ENCODE measurements at regions not wholly inside any gene's neighbourhood (a gene's known extent, or its start where the extent isn't known, plus 50 kb on each side); places are given as distances from the start of the nearest gene placed in this dataset.

DNA sequence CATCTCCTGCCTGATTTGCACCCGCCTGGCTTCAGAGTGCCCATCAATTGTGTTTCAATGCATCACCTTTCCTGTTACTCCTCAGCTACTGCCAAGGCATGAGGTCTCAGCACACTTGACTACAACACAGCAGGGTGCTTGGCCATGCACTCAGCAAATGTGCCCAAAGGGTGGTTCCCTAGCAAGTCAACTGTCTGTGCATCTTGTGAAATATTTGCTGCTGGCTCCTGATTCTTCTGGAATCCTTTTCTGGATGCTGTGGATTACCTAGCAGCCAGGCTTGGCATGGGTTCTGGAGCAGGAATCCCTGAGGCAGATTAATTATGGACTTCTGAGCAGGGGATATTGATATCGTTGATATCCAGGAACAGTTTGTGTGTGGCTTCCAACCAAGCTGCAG, 662.6 kb upstream of the MGMT start:
- H3K27ac ChIP-seq (ENCODE audit: low read length) = no peak overlapping the region
- no peaks in the 10 kb centered on the region for H3K9me2 ChIP-seq (ENCODE audit: insufficient read depth, low read length)
- no peaks in the 10 kb centered on the region for H3F3A ChIP-seq (ENCODE audit: insufficient read depth, low read length, poor library complexity, severe bottlenecking)
- TF ChIP-seq EZH2 (IDR thresholded peaks at IDR 0.05; ENCODE audit: borderline replicate concordance, insufficient read depth, low read length, poor library complexity, severe bottlenecking) (no peak), EP300 (conservative IDR thresholded peaks at IDR 0.05; ENCODE audit: poor library complexity, severe bottlenecking) (no peak)
- no peaks in the 10 kb centered on the region for H3K79me2 ChIP-seq (replicated peaks; ENCODE audit: insufficient read depth, low read length)
- no peak overlapping the region for H2AFZ ChIP-seq (ENCODE audit: low read depth, low read length)
- H3K27me3 ChIP-seq (ENCODE audit: insufficient read depth, low read depth, low read length) = no peaks in the 10 kb centered on the region
- H3K4me2 ChIP-seq (ENCODE audit: low read length) = no peak overlapping the region
- H3K36me3 ChIP-seq (ENCODE audit: insufficient read depth, low read length) = no peaks in the 10 kb centered on the region
- no peak overlapping the region for H3K9ac ChIP-seq (ENCODE audit: low read length)
- H3K4me3 ChIP-seq (ENCODE audit: low read length) = no peak overlapping the region
- H3K9me3 ChIP-seq (ENCODE audit: low read length) = no peaks in the 10 kb centered on the region
- no peaks in the 10 kb centered on the region for H4K20me1 ChIP-seq (ENCODE audit: insufficient read depth)

DNA sequence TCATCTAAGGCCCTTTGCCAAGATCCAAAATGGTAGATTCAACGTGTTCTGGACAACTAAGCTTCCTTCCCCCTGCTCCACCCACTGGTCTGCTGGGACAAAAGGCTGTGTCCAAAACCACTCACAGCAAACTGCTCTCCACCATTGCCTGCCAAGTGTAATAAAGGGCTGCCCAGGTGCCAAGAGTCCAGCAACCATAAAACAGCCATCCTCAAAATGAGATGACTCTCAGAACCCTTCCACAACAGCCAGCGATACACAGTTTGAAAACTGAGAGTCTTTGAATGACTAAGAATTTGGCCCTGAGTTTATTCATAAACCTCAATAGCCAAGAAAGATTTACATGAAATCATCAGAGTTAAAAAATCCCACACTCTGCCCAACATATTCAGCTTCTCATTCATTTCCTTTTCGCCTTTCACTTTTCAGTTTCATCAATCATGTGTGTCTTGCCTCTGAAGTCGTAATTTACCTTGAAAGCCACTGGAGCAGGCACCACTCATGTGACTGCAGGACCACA, 658.1 kb upstream of the MGMT start:
- Histone ChIP-seq H4K20me1 (ENCODE audit: insufficient read depth) (no peaks in the 10 kb centered on the region), H3K9me2 (ENCODE audit: insufficient read depth, low read length) (no peaks in the 10 kb centered on the region), H3K4me2 (ENCODE audit: low read length) (no peak overlapping the region), H3K27ac (ENCODE audit: low read length) (no peak overlapping the region), H3K27me3 (ENCODE audit: insufficient read depth, low read depth, low read length) (no peaks in the 10 kb centered on the region), H2AFZ (ENCODE audit: low read depth, low read length) (no peak overlapping the region), H3K36me3 (ENCODE audit: insufficient read depth, low read length) (no peaks in the 10 kb centered on the region), H3K9ac (ENCODE audit: low read length) (no peak overlapping the region), H3K79me2 (replicated peaks; ENCODE audit: insufficient read depth, low read length) (no peaks in the 10 kb centered on the region), H3K9me3 (ENCODE audit: low read length) (no peaks in the 10 kb centered on the region), H3K4me3 (ENCODE audit: low read length) (no peak overlapping the region), H3F3A (ENCODE audit: insufficient read depth, low read length, poor library complexity, severe bottlenecking) (no peaks in the 10 kb centered on the region)
- TF ChIP-seq REST (IDR thresholded peaks at IDR 0.05; ENCODE audit: borderline replicate concordance) = no peak
- TF ChIP-seq POLR2AphosphoS5 (IDR thresholded peaks at IDR 0.05) = no peak
- no peak for TF ChIP-seq MXI1 (conservative IDR thresholded peaks at IDR 0.05; ENCODE audit: poor library complexity, severe bottlenecking)
- no peak for TF ChIP-seq SMC3 (conservative IDR thresholded peaks at IDR 0.05; ENCODE audit: poor library complexity)
- no peak for TF ChIP-seq EZH2 (IDR thresholded peaks at IDR 0.05; ENCODE audit: borderline replicate concordance, insufficient read depth, low read length, poor library complexity, severe bottlenecking)
- no peak for TF ChIP-seq EP300 (conservative IDR thresholded peaks at IDR 0.05; ENCODE audit: poor library complexity, severe bottlenecking)
- TF ChIP-seq RAD21 (conservative IDR thresholded peaks at IDR 0.05) = no peak
- no peak for TF ChIP-seq CTCF (IDR thresholded peaks at IDR 0.05; ENCODE audit: poor library complexity, severe bottlenecking)
- TF ChIP-seq TAF1 (IDR thresholded peaks at IDR 0.05; ENCODE audit: low read depth) = no peak
